Uterus (tissue), 2 donors: ENCODE measurements at regions not wholly inside any gene's neighbourhood (a gene's known extent, or its start where the extent isn't known, plus 50 kb on each side); places are given as distances from the start of the nearest gene placed in this dataset.
"Not testable (repeated sequence)": the region's sequence is repeated elsewhere in the genome, so short reads cannot be mapped to it uniquely, and the experiment has no call there.

Experiments used
- CTCF ChIP-seq, 4 experiments: fragments of 200-600 bp in 2 of 4; fragments of 450-650 bp in 2 of 4; sonication (generic) in 2 of 4; IDR thresholded peaks; one replicate each; pipeline ENCODE4 v1.5.1; 2016 to 2019; ENCODE audit warnings: antibody characterized with exemption in 4 of 4, mild to moderate bottlenecking in 2 of 4, moderate library complexity in 1 of 4
- POLR2A ChIP-seq, 2 donors: fragments of 450-650 bp; IDR thresholded peaks; one replicate each; pipeline ENCODE4 v1.6.1; 2016; ENCODE audit warnings: antibody characterized with exemption in 2 of 2, mild to moderate bottlenecking in 1 of 2, moderate library complexity in 1 of 2

GRCh38 chr1:148363979-148364378 lies 119.1 kb downstream of the PPIAL4G start:
- TF ChIP-seq CTCF, POLR2A (IDR thresholded peaks at IDR 0.05): not testable (repeated sequence)
